Liver (tissue), 8 donors: ENCODE measurements at regions not wholly inside any gene's neighbourhood (a gene's known extent, or its start where the extent isn't known, plus 50 kb on each side); places are given as distances from the start of the nearest gene placed in this dataset.

Experiments used
- DNase-seq: peaks from one replicate; pipeline ENCODE4 v3.0.0-alpha.2; 2017; ENCODE audit warnings: low spot score
- H3K27ac ChIP-seq, 2 donors: one replicate each; pipeline ENCODE4 v1.7.0; 2013; ENCODE audit warnings: inconsistent platforms in 2 of 2, low read length in 2 of 2, control low read depth in 1 of 2, low read depth in 1 of 2, mild to moderate bottlenecking in 1 of 2
- H3K27me3 ChIP-seq, 4 donors: one replicate each; pipeline versions ENCODE4 v1.6.1 to v1.7.0; 2013; ENCODE audit warnings: low read length in 3 of 4, inconsistent platforms in 1 of 4, mild to moderate bottlenecking in 1 of 4, moderate library complexity in 1 of 4; ENCODE audit not compliant: control insufficient read depth in 4 of 4, insufficient read depth in 4 of 4
- H3K36me3 ChIP-seq, 4 donors: one replicate each; pipeline versions ENCODE4 v1.6.1 to v1.7.0; 2013; ENCODE audit warnings: low read length in 3 of 4, mild to moderate bottlenecking in 3 of 4, low read depth in 1 of 4, moderate library complexity in 1 of 4; ENCODE audit not compliant: control insufficient read depth in 4 of 4, insufficient read depth in 3 of 4
- H3K4me1 ChIP-seq, 4 donors: one replicate each; pipeline versions ENCODE4 v1.6.1 to v1.7.0; 2013; ENCODE audit warnings: low read length in 3 of 4, mild to moderate bottlenecking in 3 of 4, moderate library complexity in 1 of 4; ENCODE audit not compliant: control insufficient read depth in 4 of 4, insufficient read depth in 4 of 4
- H3K4me3 ChIP-seq, 3 donors: one replicate each; pipeline versions ENCODE4 v1.6.1 to v1.7.0; 2013; ENCODE audit warnings: low read length in 3 of 3, control low read depth in 1 of 3, low read depth in 1 of 3, mild to moderate bottlenecking in 1 of 3
- H3K9ac ChIP-seq, 2 donors: one replicate each; pipeline ENCODE4 v1.7.0; 2013; ENCODE audit warnings: low read length in 2 of 2, mild to moderate bottlenecking in 2 of 2, moderate library complexity in 2 of 2, control low read depth in 1 of 2, low read depth in 1 of 2
- H3K9me3 ChIP-seq, 4 donors: one replicate each; pipeline versions ENCODE4 v1.6.1 to v1.7.0; 2013; ENCODE audit warnings: low read length in 3 of 4; ENCODE audit not compliant: control insufficient read depth in 4 of 4
- EGR1 ChIP-seq, 2 donors: IDR thresholded peaks; 2 replicates each; pipeline ENCODE4 v1.6.1; 2016 to 2018; ENCODE audit warnings: antibody characterized with exemption in 2 of 2, low read depth in 2 of 2
- FOXA1 ChIP-seq: IDR thresholded peaks from 2 replicates; pipeline ENCODE4 v1.6.1; 2016; ENCODE audit warnings: antibody characterized with exemption
- FOXA2 ChIP-seq: IDR thresholded peaks from 2 replicates; pipeline ENCODE4 v1.6.1; 2016; ENCODE audit warnings: antibody characterized with exemption
- GABPA ChIP-seq, 2 donors: IDR thresholded peaks in 1 of 2; conservative IDR thresholded peaks in 1 of 2; 2 replicates each; pipeline ENCODE4 v1.6.1; 2016; ENCODE audit warnings: antibody characterized with exemption in 2 of 2, mild to moderate bottlenecking in 1 of 2, moderate library complexity in 1 of 2
- HNF4A ChIP-seq, 2 donors: conservative IDR thresholded peaks; 2 replicates each; pipeline ENCODE4 v1.6.1; 2016; ENCODE audit warnings: antibody characterized with exemption in 2 of 2, mild to moderate bottlenecking in 2 of 2
- HNF4G ChIP-seq: IDR thresholded peaks from 2 replicates; pipeline ENCODE4 v1.6.1; 2016; ENCODE audit warnings: antibody characterized with exemption
- JUND ChIP-seq, 2 donors: IDR thresholded peaks; 2 replicates each; pipeline ENCODE4 v1.6.1; 2016; ENCODE audit warnings: antibody characterized with exemption in 2 of 2
- NR2F2 ChIP-seq: IDR thresholded peaks from 2 replicates; pipeline ENCODE4 v1.6.1; 2016; ENCODE audit warnings: antibody characterized with exemption
- RAD21 ChIP-seq, 2 donors: IDR thresholded peaks; 2 replicates each; pipeline ENCODE4 v1.6.1; 2016; ENCODE audit warnings: antibody characterized with exemption in 2 of 2, mild to moderate bottlenecking in 2 of 2
- RXRA ChIP-seq, 2 donors: IDR thresholded peaks; 2 replicates each; pipeline ENCODE4 v1.6.1; 2017 to 2018; ENCODE audit warnings: antibody characterized with exemption in 2 of 2, mild to moderate bottlenecking in 1 of 2
- SP1 ChIP-seq: IDR thresholded peaks from 2 replicates; pipeline ENCODE4 v1.6.1; 2018; ENCODE audit warnings: antibody characterized with exemption, mild to moderate bottlenecking
- TAF1 ChIP-seq: conservative IDR thresholded peaks from 2 replicates; pipeline ENCODE4 v1.6.1; 2016; ENCODE audit warnings: antibody characterized with exemption, mild to moderate bottlenecking
- YY1 ChIP-seq: IDR thresholded peaks from 2 replicates; pipeline ENCODE4 v1.6.1; 2016; ENCODE audit warnings: antibody characterized with exemption, mild to moderate bottlenecking
- WGBS: extraction: QIAGEN DNeasy Blood & Tissue Kit; methylation state at CpG from one replicate; pipeline ENCODE4 v1.1.7; 2013; 5-methylcytosine and 5-hydroxymethylcytosine counted together
- TF ChIP-seq, protein P1 (sequence below): IDR thresholded peaks from 2 replicates; pipeline ENCODE4 v1.6.1; 2016; ENCODE audit warnings: antibody characterized with exemption
- TF ChIP-seq, protein P2 (sequence below): IDR thresholded peaks from 2 replicates; pipeline ENCODE4 v1.6.1; 2016; ENCODE audit warnings: antibody characterized with exemption
- TF ChIP-seq, protein P3 (sequence below): fragments of 150-350 bp; IDR thresholded peaks from 2 replicates; pipeline ENCODE4 v1.5.1; 2017; ENCODE audit warnings: improper control_type of control experiment, low read depth, low read length; ENCODE audit not compliant: missing input control
- TF ChIP-seq, protein P4 (sequence below): IDR thresholded peaks from 2 replicates; pipeline ENCODE4 v1.6.1; 2016; ENCODE audit warnings: antibody characterized with exemption
- TF ChIP-seq, protein P5 (sequence below): IDR thresholded peaks from 2 replicates; pipeline ENCODE4 v1.6.1; 2016; ENCODE audit warnings: antibody characterized with exemption, mild to moderate bottlenecking
- donor health status: healthy.
- donor health status: healthy.
- donor health status: healthy.
- donor health status: healthy.
- donor health status: healthy.

DNA sequence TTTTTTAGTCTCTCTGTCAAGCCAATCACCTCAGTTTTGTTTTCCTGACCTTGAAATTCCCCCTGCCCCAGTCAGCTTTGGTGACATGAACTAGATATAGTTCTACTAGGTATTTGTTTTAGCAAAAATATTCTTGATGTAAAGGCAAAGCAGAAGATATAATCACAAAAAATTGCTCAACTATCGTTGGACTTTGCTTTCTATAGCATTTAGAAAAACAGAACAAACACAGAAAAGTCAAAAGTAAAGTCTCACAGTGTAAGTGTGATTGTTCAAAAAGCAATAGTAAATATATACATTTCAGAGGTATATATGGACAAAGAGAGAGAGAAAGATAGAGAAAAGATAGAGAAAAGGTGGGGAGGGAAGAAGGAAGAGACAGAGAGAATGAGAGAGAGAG, 305.9 kb downstream of the ADGRL2 start:
- H3K27me3 ChIP-seq, result no peaks in the 10 kb centered on the region
- 47% methylated on average over 1 of the region's 1 CpG for WGBS
- no peak overlapping the region for H3K4me3 ChIP-seq
- TF ChIP-seq JUND (IDR thresholded peaks at IDR 0.05) (no peak), FOXA2 (no peak), HNF4A (conservative IDR thresholded peaks at IDR 0.05) (no peak), EGR1 (IDR thresholded peaks at IDR 0.05; ENCODE audit: low read depth in 2 of 2) (no peak), NR2F2 (no peak), SP1 (no peak), TAF1 (no peak), HNF4G (no peak), YY1 (no peak), RAD21 (IDR thresholded peaks at IDR 0.05) (no peak)
- TF ChIP-seq, protein P1, sequence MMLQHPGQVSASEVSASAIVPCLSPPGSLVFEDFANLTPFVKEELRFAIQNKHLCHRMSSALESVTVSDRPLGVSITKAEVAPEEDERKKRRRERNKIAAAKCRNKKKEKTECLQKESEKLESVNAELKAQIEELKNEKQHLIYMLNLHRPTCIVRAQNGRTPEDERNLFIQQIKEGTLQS, result no peak
- TF ChIP-seq, protein P2, sequence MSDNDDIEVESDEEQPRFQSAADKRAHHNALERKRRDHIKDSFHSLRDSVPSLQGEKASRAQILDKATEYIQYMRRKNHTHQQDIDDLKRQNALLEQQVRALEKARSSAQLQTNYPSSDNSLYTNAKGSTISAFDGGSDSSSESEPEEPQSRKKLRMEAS, result no peak
- TF ChIP-seq, protein P3, sequence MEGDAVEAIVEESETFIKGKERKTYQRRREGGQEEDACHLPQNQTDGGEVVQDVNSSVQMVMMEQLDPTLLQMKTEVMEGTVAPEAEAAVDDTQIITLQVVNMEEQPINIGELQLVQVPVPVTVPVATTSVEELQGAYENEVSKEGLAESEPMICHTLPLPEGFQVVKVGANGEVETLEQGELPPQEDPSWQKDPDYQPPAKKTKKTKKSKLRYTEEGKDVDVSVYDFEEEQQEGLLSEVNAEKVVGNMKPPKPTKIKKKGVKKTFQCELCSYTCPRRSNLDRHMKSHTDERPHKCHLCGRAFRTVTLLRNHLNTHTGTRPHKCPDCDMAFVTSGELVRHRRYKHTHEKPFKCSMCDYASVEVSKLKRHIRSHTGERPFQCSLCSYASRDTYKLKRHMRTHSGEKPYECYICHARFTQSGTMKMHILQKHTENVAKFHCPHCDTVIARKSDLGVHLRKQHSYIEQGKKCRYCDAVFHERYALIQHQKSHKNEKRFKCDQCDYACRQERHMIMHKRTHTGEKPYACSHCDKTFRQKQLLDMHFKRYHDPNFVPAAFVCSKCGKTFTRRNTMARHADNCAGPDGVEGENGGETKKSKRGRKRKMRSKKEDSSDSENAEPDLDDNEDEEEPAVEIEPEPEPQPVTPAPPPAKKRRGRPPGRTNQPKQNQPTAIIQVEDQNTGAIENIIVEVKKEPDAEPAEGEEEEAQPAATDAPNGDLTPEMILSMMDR, result no peak
- TF ChIP-seq, protein P4, sequence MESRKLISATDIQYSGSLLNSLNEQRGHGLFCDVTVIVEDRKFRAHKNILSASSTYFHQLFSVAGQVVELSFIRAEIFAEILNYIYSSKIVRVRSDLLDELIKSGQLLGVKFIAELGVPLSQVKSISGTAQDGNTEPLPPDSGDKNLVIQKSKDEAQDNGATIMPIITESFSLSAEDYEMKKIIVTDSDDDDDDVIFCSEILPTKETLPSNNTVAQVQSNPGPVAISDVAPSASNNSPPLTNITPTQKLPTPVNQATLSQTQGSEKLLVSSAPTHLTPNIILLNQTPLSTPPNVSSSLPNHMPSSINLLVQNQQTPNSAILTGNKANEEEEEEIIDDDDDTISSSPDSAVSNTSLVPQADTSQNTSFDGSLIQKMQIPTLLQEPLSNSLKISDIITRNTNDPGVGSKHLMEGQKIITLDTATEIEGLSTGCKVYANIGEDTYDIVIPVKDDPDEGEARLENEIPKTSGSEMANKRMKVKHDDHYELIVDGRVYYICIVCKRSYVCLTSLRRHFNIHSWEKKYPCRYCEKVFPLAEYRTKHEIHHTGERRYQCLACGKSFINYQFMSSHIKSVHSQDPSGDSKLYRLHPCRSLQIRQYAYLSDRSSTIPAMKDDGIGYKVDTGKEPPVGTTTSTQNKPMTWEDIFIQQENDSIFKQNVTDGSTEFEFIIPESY, result no peak
- TF ChIP-seq, protein P5, sequence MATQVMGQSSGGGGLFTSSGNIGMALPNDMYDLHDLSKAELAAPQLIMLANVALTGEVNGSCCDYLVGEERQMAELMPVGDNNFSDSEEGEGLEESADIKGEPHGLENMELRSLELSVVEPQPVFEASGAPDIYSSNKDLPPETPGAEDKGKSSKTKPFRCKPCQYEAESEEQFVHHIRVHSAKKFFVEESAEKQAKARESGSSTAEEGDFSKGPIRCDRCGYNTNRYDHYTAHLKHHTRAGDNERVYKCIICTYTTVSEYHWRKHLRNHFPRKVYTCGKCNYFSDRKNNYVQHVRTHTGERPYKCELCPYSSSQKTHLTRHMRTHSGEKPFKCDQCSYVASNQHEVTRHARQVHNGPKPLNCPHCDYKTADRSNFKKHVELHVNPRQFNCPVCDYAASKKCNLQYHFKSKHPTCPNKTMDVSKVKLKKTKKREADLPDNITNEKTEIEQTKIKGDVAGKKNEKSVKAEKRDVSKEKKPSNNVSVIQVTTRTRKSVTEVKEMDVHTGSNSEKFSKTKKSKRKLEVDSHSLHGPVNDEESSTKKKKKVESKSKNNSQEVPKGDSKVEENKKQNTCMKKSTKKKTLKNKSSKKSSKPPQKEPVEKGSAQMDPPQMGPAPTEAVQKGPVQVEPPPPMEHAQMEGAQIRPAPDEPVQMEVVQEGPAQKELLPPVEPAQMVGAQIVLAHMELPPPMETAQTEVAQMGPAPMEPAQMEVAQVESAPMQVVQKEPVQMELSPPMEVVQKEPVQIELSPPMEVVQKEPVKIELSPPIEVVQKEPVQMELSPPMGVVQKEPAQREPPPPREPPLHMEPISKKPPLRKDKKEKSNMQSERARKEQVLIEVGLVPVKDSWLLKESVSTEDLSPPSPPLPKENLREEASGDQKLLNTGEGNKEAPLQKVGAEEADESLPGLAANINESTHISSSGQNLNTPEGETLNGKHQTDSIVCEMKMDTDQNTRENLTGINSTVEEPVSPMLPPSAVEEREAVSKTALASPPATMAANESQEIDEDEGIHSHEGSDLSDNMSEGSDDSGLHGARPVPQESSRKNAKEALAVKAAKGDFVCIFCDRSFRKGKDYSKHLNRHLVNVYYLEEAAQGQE, result no peak
- no peak overlapping the region for H3K9ac ChIP-seq
- no peaks in the 10 kb centered on the region for H3K9me3 ChIP-seq
- no peak overlapping the region for H3K27ac ChIP-seq
- peaks cover 0 to 7% (median 3%) of the 10 kb centered on the region in 4 donors for H3K4me1 ChIP-seq
- no peaks in the 10 kb centered on the region for H3K36me3 ChIP-seq
- no peak for DNase-seq

DNA sequence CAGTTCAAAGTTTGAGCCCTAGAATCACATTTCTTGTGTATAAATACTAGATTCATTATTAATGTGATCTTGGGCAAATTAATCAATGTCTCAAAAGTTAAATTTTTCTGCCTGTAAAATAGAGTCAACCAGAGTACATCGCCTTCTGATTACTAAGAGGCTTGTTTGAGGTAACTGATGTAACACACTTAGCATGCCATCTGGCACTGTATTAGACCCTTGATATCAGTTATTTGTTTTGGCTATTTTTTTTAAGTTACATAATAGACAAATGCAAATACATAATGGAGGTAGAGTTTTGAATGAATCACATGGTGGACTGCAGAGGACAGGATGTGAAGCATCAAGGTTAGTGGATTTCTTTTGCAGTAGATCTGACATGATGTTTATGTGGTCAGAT, 298.4 kb downstream of the ADGRL2 start:
- H3K27ac ChIP-seq, result no peak overlapping the region
- WGBS, result 39% methylated on average over 1 of the region's 1 CpG
- H3K9me3 ChIP-seq, result no peaks in the 10 kb centered on the region
- no peaks in the 10 kb centered on the region for H3K4me1 ChIP-seq
- H3K27me3 ChIP-seq, result no peaks in the 10 kb centered on the region
- no peak for DNase-seq
- no peak overlapping the region for H3K9ac ChIP-seq
- H3K4me3 ChIP-seq, result no peak overlapping the region
- H3K36me3 ChIP-seq, result no peaks in the 10 kb centered on the region
- TF ChIP-seq TAF1, result no peak
- no peak for TF ChIP-seq FOXA1
- no peak for TF ChIP-seq RAD21 (IDR thresholded peaks at IDR 0.05)
- no peak for TF ChIP-seq YY1
- TF ChIP-seq, protein P5, result no peak
- no peak for TF ChIP-seq FOXA2
- TF ChIP-seq, protein P1, result no peak
- TF ChIP-seq GABPA (IDR thresholded peaks at IDR 0.05 in 1 of 2, conservative IDR thresholded peaks at IDR 0.05 in 1 of 2), result no peak
- no peak for TF ChIP-seq HNF4G
- no peak for TF ChIP-seq JUND (IDR thresholded peaks at IDR 0.05)
- TF ChIP-seq RXRA (IDR thresholded peaks at IDR 0.05), result no peak
- TF ChIP-seq NR2F2, result no peak
- TF ChIP-seq, protein P2, result no peak
- no peak for TF ChIP-seq EGR1 (IDR thresholded peaks at IDR 0.05; ENCODE audit: low read depth in 2 of 2)
